ENCODE measurements at regions not wholly inside any gene's neighbourhood (a gene's known extent, or its start where the extent isn't known, plus 50 kb on each side); places are given as distances from the start of the nearest gene placed in this dataset.

DNA sequence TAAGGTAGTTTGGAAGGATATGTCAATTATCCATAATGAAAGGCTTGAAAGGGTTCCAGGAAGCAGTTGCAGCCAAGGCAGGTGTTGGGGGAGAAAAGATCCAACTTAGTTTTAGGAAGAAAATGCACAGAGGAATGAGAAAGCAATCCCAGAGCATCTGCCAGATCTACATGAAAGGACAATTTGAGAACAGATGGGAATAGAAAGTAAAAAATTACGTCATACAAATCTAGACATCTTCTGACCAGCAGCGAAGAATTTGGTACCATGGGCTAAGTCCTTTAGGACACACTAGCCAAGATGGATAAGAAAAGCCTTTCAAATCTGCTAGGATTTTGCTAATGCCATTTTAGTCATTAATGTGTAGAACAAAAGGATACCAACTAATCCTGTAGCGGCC, 244.1 kb upstream of the PRR16 start:
- TF ChIP-seq, protein P1, sequence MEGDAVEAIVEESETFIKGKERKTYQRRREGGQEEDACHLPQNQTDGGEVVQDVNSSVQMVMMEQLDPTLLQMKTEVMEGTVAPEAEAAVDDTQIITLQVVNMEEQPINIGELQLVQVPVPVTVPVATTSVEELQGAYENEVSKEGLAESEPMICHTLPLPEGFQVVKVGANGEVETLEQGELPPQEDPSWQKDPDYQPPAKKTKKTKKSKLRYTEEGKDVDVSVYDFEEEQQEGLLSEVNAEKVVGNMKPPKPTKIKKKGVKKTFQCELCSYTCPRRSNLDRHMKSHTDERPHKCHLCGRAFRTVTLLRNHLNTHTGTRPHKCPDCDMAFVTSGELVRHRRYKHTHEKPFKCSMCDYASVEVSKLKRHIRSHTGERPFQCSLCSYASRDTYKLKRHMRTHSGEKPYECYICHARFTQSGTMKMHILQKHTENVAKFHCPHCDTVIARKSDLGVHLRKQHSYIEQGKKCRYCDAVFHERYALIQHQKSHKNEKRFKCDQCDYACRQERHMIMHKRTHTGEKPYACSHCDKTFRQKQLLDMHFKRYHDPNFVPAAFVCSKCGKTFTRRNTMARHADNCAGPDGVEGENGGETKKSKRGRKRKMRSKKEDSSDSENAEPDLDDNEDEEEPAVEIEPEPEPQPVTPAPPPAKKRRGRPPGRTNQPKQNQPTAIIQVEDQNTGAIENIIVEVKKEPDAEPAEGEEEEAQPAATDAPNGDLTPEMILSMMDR (IDR thresholded peaks at IDR 0.05): no peak
- TF ChIP-seq POLR2A (IDR thresholded peaks at IDR 0.05): no peak
